HCT116 (cell line): ENCODE measurements at regions not wholly inside any gene's neighbourhood (a gene's known extent, or its start where the extent isn't known, plus 50 kb on each side); places are given as distances from the start of the nearest gene placed in this dataset.

ENCODE experiments used
- CTCF ChIP-seq, 3 experiments: fragments of 200-600 bp in 1 of 3; sonication (generic) in 1 of 3; IDR thresholded peaks in 2 of 3; conservative IDR thresholded peaks in 1 of 3; 2 replicates each; pipeline ENCODE4 v1.5.1; 2012 to 2017; ENCODE audit warnings: low read depth in 2 of 3, low read length in 2 of 3, antibody characterized with exemption in 1 of 3, borderline replicate concordance in 1 of 3, control low read depth in 1 of 3, mild to moderate bottlenecking in 1 of 3, mixed read lengths in 1 of 3, mixed run types in 1 of 3, moderate library complexity in 1 of 3; ENCODE audit not compliant: insufficient read depth in 1 of 3
- EZH2phosphoT487 ChIP-seq: fragments of 200-600 bp; IDR thresholded peaks from 2 replicates; pipeline ENCODE4 v1.6.1; 2018; ENCODE audit warnings: antibody characterized with exemption, borderline replicate concordance
- JUND ChIP-seq: IDR thresholded peaks from 2 replicates; pipeline ENCODE4 v1.6.1; 2012
- YY1 ChIP-seq: IDR thresholded peaks from 2 replicates; pipeline ENCODE4 v1.6.1; 2011; ENCODE audit warnings: low read length, low read depth, moderate library complexity, mild to moderate bottlenecking; ENCODE audit not compliant: insufficient replicate concordance; ENCODE audit errors: extremely low read depth

GRCh38 chr11:71330996-71331395 lies 78.6 kb upstream of the SHANK2 start:
- no peak for TF ChIP-seq YY1
- no peak for TF ChIP-seq CTCF (IDR thresholded peaks at IDR 0.05 in 2 of 3, conservative IDR thresholded peaks at IDR 0.05 in 1 of 3; ENCODE audit: borderline replicate concordance in 1 of 3, insufficient read depth in 1 of 3, low read depth in 2 of 3, low read length in 2 of 3)
- no peak for TF ChIP-seq EZH2phosphoT487
- no peak for TF ChIP-seq JUND
